ENCODE measurements at regions not wholly inside any gene's neighbourhood (a gene's known extent, or its start where the extent isn't known, plus 50 kb on each side); places are given as distances from the start of the nearest gene placed in this dataset.
"Not testable (repeated sequence)": the region's sequence is repeated elsewhere in the genome, so short reads cannot be mapped to it uniquely, and the experiment has no call there.

- DNase-seq (ENCODE audit: low spot score) = no peak
These were observed 130.1 kb upstream of the PRR20G start for GRCh38 chr3:127417709-127418559.

GRCh38 chr3:127413871-127414270 lies 126.0 kb upstream of the PRR20G start:
- DNase-seq (ENCODE audit: low spot score) = no peak

- DNase-seq (ENCODE audit: low spot score) = no peak
These were observed 125.5 kb upstream of the PRR20G start for GRCh38 chr3:127413318-127413673.

GRCh38 chr3:127412578-127413317 lies 124.9 kb upstream of the PRR20G start:
- DNase-seq (ENCODE audit: low spot score) = peak; percentile 3

- not testable (repeated sequence) for DNase-seq (ENCODE audit: low spot score)
These were observed 124.0 kb upstream of the PRR20G start for GRCh38 chr3:127411875-127412274.

GRCh38 chr3:127411083-127411727 lies 123.4 kb upstream of the PRR20G start:
- peak; percentile 54 for DNase-seq (ENCODE audit: low spot score)

- DNase-seq (ENCODE audit: low spot score) = peak; percentile 6
These were observed 122.8 kb upstream of the PRR20G start for GRCh38 chr3:127410678-127411077.

- DNase-seq (ENCODE audit: low spot score) = peak; percentile 1
These were observed 122.3 kb upstream of the PRR20G start for GRCh38 chr3:127410137-127410488.

- DNase-seq (ENCODE audit: low spot score) = peak; percentile 1
These were observed 121.7 kb upstream of the PRR20G start for GRCh38 chr3:127409421-127410136.

GRCh38 chr3:127408684-127409420 lies 121.0 kb upstream of the PRR20G start:
- peak; percentile 62 for DNase-seq (ENCODE audit: low spot score)

- peak; percentile 5 for DNase-seq (ENCODE audit: low spot score)
These were observed 120.3 kb upstream of the PRR20G start for GRCh38 chr3:127408022-127408683.

- no peak for DNase-seq (ENCODE audit: low spot score)
These were observed 119.4 kb upstream of the PRR20G start for GRCh38 chr3:127407026-127407939.

- no peak for DNase-seq (ENCODE audit: low spot score)
These were observed 118.6 kb upstream of the PRR20G start for GRCh38 chr3:127406309-127407025.

GRCh38 chr3:127405791-127406190 lies 117.9 kb upstream of the PRR20G start:
- DNase-seq (ENCODE audit: low spot score) = no peak

GRCh38 chr3:127405010-127405598 lies 117.3 kb upstream of the PRR20G start:
- no peak for DNase-seq (ENCODE audit: low spot score)

GRCh38 chr3:127404221-127405009 lies 116.6 kb upstream of the PRR20G start:
- no peak for DNase-seq (ENCODE audit: low spot score)

- DNase-seq (ENCODE audit: low spot score) = no peak
These were observed 115.9 kb upstream of the PRR20G start for GRCh38 chr3:127403795-127404194.

- no peak for DNase-seq (ENCODE audit: low spot score)
These were observed 111.3 kb upstream of the PRR20G start for GRCh38 chr3:127399154-127399553.

Measured in iPS-NIHi11 (cell line).